Femur (tissue), 1 donor: ENCODE measurements at regions not wholly inside any gene's neighbourhood (a gene's known extent, or its start where the extent isn't known, plus 50 kb on each side); places are given as distances from the start of the nearest gene placed in this dataset.

ENCODE experiments used
- DNase-seq: peaks from one replicate; pipeline ENCODE4 v3.0.0-alpha.2; 2017

- DNase-seq: no peak
These were observed 341.4 kb downstream of the FOXL1 start for GRCh38 chr16:86919578-86920305.

GRCh38 chr16:86921289-86921688 lies 342.9 kb downstream of the FOXL1 start:
- DNase-seq: no peak

GRCh38 chr16:86922311-86922710 lies 344.0 kb downstream of the FOXL1 start:
- no peak for DNase-seq

- DNase-seq: no peak
These were observed 345.3 kb downstream of the FOXL1 start for GRCh38 chr16:86923656-86924055.

- no peak for DNase-seq
These were observed 346.2 kb downstream of the FOXL1 start for GRCh38 chr16:86924537-86924936.

GRCh38 chr16:86925067-86925791 lies 346.9 kb downstream of the FOXL1 start:
- DNase-seq: peak; percentile 43

- DNase-seq: no peak
These were observed 348.1 kb downstream of the FOXL1 start for GRCh38 chr16:86926181-86927094.

GRCh38 chr16:86927699-86928098 lies 349.4 kb downstream of the FOXL1 start:
- no peak for DNase-seq

- DNase-seq: no peak
These were observed 350.2 kb downstream of the FOXL1 start for GRCh38 chr16:86928523-86929011.

- peak; percentile 55 for DNase-seq
These were observed 350.9 kb downstream of the FOXL1 start for GRCh38 chr16:86929057-86929871.

GRCh38 chr16:86930001-86930400 lies 351.7 kb downstream of the FOXL1 start:
- DNase-seq: no peak

- no peak for DNase-seq
These were observed 352.5 kb downstream of the FOXL1 start for GRCh38 chr16:86930663-86931373.

GRCh38 chr16:86931410-86931941 lies 353.1 kb downstream of the FOXL1 start:
- DNase-seq: no peak

GRCh38 chr16:86932130-86932982 lies 354.0 kb downstream of the FOXL1 start:
- DNase-seq: no peak

- no peak for DNase-seq
These were observed 356.4 kb downstream of the FOXL1 start for GRCh38 chr16:86934581-86935375.

GRCh38 chr16:86939609-86940008 lies 361.3 kb downstream of the FOXL1 start:
- no peak for DNase-seq

- no peak for DNase-seq
These were observed 363.4 kb downstream of the FOXL1 start for GRCh38 chr16:86941731-86942130.

- DNase-seq: no peak
These were observed 364.1 kb downstream of the FOXL1 start for GRCh38 chr16:86942151-86943051.
